ENCODE measurements at regions not wholly inside any gene's neighbourhood (a gene's known extent, or its start where the extent isn't known, plus 50 kb on each side); places are given as distances from the start of the nearest gene placed in this dataset.

GRCh38 chr17:77496831-77497577, 356.2 kb downstream of the SEC14L1 start:
- H3K9me3 Mint-ChIP-seq (ENCODE audit: low read depth), result no peaks in the 10 kb centered on the region
- no peak overlapping the region for H3K27ac Mint-ChIP-seq
- H3K36me3 Mint-ChIP-seq, result no peaks in the 10 kb centered on the region
- no peak overlapping the region for H3K4me3 Mint-ChIP-seq
- peaks cover 6% of the 10 kb centered on the region for H3K4me1 Mint-ChIP-seq (ENCODE audit: low read depth)
- no peaks in the 10 kb centered on the region for H3K27me3 Mint-ChIP-seq

- Mint-ChIP-seq H3K9me3 (ENCODE audit: low read depth) (no peaks in the 10 kb centered on the region), H3K27ac (no peak overlapping the region), H3K27me3 (no peaks in the 10 kb centered on the region), H3K4me3 (no peak overlapping the region), H3K36me3 (no peaks in the 10 kb centered on the region), H3K4me1 (ENCODE audit: low read depth) (peaks cover 3% of the 10 kb centered on the region)
Measured at GRCh38 chr17:77497578-77497934, 356.8 kb downstream of the SEC14L1 start.

GRCh38 chr17:77498091-77498741, 357.4 kb downstream of the SEC14L1 start:
- peaks cover 3% of the 10 kb centered on the region for H3K4me1 Mint-ChIP-seq (ENCODE audit: low read depth)
- no peak overlapping the region for H3K4me3 Mint-ChIP-seq
- no peaks in the 10 kb centered on the region for H3K36me3 Mint-ChIP-seq
- no peaks in the 10 kb centered on the region for H3K27me3 Mint-ChIP-seq
- no peak overlapping the region for H3K27ac Mint-ChIP-seq
- no peaks in the 10 kb centered on the region for H3K9me3 Mint-ChIP-seq (ENCODE audit: low read depth)

GRCh38 chr17:77498791-77499698, 358.3 kb downstream of the SEC14L1 start:
- Mint-ChIP-seq H3K4me1 (ENCODE audit: low read depth) (peaks cover 3% of the 10 kb centered on the region), H3K27me3 (no peaks in the 10 kb centered on the region), H3K36me3 (no peaks in the 10 kb centered on the region), H3K27ac (no peak overlapping the region), H3K9me3 (ENCODE audit: low read depth) (no peaks in the 10 kb centered on the region), H3K4me3 (no peak overlapping the region)

- Mint-ChIP-seq H3K36me3 (no peaks in the 10 kb centered on the region), H3K4me1 (ENCODE audit: low read depth) (peaks cover 2% of the 10 kb centered on the region), H3K4me3 (no peak overlapping the region), H3K9me3 (ENCODE audit: low read depth) (no peaks in the 10 kb centered on the region), H3K27ac (no peak overlapping the region), H3K27me3 (no peaks in the 10 kb centered on the region)
Measured at GRCh38 chr17:77499699-77500435, 359.1 kb downstream of the SEC14L1 start.

GRCh38 chr17:77501101-77501566, 360.4 kb downstream of the SEC14L1 start:
- H3K9me3 Mint-ChIP-seq (ENCODE audit: low read depth), result no peaks in the 10 kb centered on the region
- H3K36me3 Mint-ChIP-seq, result no peaks in the 10 kb centered on the region
- H3K27ac Mint-ChIP-seq, result peak overlapping the region; percentile 22
- no peak overlapping the region for H3K4me3 Mint-ChIP-seq
- no peaks in the 10 kb centered on the region for H3K4me1 Mint-ChIP-seq (ENCODE audit: low read depth)
- H3K27me3 Mint-ChIP-seq, result no peaks in the 10 kb centered on the region

- no peak overlapping the region for H3K4me3 Mint-ChIP-seq
- H3K4me1 Mint-ChIP-seq (ENCODE audit: low read depth), result no peaks in the 10 kb centered on the region
- H3K36me3 Mint-ChIP-seq, result no peaks in the 10 kb centered on the region
- H3K9me3 Mint-ChIP-seq (ENCODE audit: low read depth), result no peaks in the 10 kb centered on the region
- no peak overlapping the region for H3K27ac Mint-ChIP-seq
- no peaks in the 10 kb centered on the region for H3K27me3 Mint-ChIP-seq
Measured at GRCh38 chr17:77501751-77502625, 361.2 kb downstream of the SEC14L1 start.

- Mint-ChIP-seq H3K36me3 (no peaks in the 10 kb centered on the region), H3K27ac (no peak overlapping the region), H3K9me3 (ENCODE audit: low read depth) (no peaks in the 10 kb centered on the region), H3K4me1 (ENCODE audit: low read depth) (no peaks in the 10 kb centered on the region), H3K4me3 (no peak overlapping the region), H3K27me3 (no peaks in the 10 kb centered on the region)
Measured at GRCh38 chr17:77502626-77503292, 362.0 kb downstream of the SEC14L1 start.

GRCh38 chr17:77503293-77503655, 362.5 kb downstream of the SEC14L1 start:
- no peak overlapping the region for H3K4me3 Mint-ChIP-seq
- no peak overlapping the region for H3K27ac Mint-ChIP-seq
- H3K4me1 Mint-ChIP-seq (ENCODE audit: low read depth), result no peaks in the 10 kb centered on the region
- no peaks in the 10 kb centered on the region for H3K36me3 Mint-ChIP-seq
- no peaks in the 10 kb centered on the region for H3K27me3 Mint-ChIP-seq
- no peaks in the 10 kb centered on the region for H3K9me3 Mint-ChIP-seq (ENCODE audit: low read depth)

GRCh38 chr17:77503916-77504651, 363.3 kb downstream of the SEC14L1 start:
- Mint-ChIP-seq H3K9me3 (ENCODE audit: low read depth) (no peaks in the 10 kb centered on the region), H3K27ac (no peak overlapping the region), H3K36me3 (no peaks in the 10 kb centered on the region), H3K27me3 (no peaks in the 10 kb centered on the region), H3K4me1 (ENCODE audit: low read depth) (no peaks in the 10 kb centered on the region), H3K4me3 (no peak overlapping the region)

- no peaks in the 10 kb centered on the region for H3K27me3 Mint-ChIP-seq
- no peak overlapping the region for H3K4me3 Mint-ChIP-seq
- H3K4me1 Mint-ChIP-seq (ENCODE audit: low read depth), result no peaks in the 10 kb centered on the region
- no peak overlapping the region for H3K27ac Mint-ChIP-seq
- no peaks in the 10 kb centered on the region for H3K9me3 Mint-ChIP-seq (ENCODE audit: low read depth)
- H3K36me3 Mint-ChIP-seq, result no peaks in the 10 kb centered on the region
Measured at GRCh38 chr17:77504652-77505155, 363.9 kb downstream of the SEC14L1 start.

GRCh38 chr17:77505181-77505639, 364.4 kb downstream of the SEC14L1 start:
- Mint-ChIP-seq H3K27me3 (no peaks in the 10 kb centered on the region), H3K9me3 (ENCODE audit: low read depth) (no peaks in the 10 kb centered on the region), H3K36me3 (no peaks in the 10 kb centered on the region), H3K4me3 (no peak overlapping the region), H3K27ac (peak overlapping the region; percentile 13), H3K4me1 (ENCODE audit: low read depth) (no peaks in the 10 kb centered on the region)
